Retinal pigment epithelial cell (primary cell): ENCODE measurements at regions not wholly inside any gene's neighbourhood (a gene's known extent, or its start where the extent isn't known, plus 50 kb on each side); places are given as distances from the start of the nearest gene placed in this dataset.
"Not testable (repeated sequence)": the region's sequence is repeated elsewhere in the genome, so short reads cannot be mapped to it uniquely, and the experiment has no call there.

Experiments used
- DNase-seq: peaks from one replicate; pipeline ENCODE4 v3.0.0-alpha.2; 2010; ENCODE audit warnings: low read depth
- H3K4me3 ChIP-seq: 2 replicates; pipeline ENCODE4 v1.5.1; 2011; ENCODE audit warnings: mild to moderate bottlenecking, low read length, control low read depth, moderate library complexity
- TF ChIP-seq, protein P1 (sequence below): conservative IDR thresholded peaks from 2 replicates; pipeline ENCODE4 v1.5.1; 2011; ENCODE audit warnings: low read depth, low read length, control low read depth, inconsistent platforms

- TF ChIP-seq, protein P1, sequence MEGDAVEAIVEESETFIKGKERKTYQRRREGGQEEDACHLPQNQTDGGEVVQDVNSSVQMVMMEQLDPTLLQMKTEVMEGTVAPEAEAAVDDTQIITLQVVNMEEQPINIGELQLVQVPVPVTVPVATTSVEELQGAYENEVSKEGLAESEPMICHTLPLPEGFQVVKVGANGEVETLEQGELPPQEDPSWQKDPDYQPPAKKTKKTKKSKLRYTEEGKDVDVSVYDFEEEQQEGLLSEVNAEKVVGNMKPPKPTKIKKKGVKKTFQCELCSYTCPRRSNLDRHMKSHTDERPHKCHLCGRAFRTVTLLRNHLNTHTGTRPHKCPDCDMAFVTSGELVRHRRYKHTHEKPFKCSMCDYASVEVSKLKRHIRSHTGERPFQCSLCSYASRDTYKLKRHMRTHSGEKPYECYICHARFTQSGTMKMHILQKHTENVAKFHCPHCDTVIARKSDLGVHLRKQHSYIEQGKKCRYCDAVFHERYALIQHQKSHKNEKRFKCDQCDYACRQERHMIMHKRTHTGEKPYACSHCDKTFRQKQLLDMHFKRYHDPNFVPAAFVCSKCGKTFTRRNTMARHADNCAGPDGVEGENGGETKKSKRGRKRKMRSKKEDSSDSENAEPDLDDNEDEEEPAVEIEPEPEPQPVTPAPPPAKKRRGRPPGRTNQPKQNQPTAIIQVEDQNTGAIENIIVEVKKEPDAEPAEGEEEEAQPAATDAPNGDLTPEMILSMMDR = no peak
- H3K4me3 ChIP-seq = no peak overlapping the region
- no peak for DNase-seq
These were observed 204.1 kb downstream of the MATN1 start for GRCh38 chr1:30519201-30519763.

DNA sequence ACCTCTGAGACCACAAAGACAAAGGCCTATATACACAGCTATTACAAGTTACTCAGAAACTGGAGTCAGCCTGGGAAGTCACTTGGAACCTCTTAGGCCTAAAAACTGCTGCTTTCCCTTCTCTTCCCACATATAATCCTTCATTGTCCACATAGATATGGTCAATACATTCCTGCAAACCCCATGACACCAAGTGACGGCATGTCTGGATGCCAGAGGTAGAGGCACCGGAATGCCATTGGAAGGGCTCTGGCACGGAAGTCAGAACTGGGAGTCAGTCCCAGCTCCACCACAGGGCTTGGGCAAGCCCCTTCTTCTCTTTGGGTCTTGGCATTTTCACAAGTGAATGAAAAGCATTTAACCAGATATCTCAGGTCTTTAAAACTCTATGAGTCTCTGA is 204.7 kb downstream of the MATN1 start:
- TF ChIP-seq, protein P1 = no peak
- no peak for DNase-seq
- H3K4me3 ChIP-seq = no peak overlapping the region

- no peak overlapping the region for H3K4me3 ChIP-seq
- TF ChIP-seq, protein P1 = no peak
- DNase-seq = no peak
These were observed 205.2 kb downstream of the MATN1 start for GRCh38 chr1:30518186-30518585.

GRCh38 chr1:30517666-30518065 is 205.7 kb downstream of the MATN1 start:
- H3K4me3 ChIP-seq, DNase-seq: not testable (repeated sequence)

GRCh38 chr1:30517241-30517640 is 206.1 kb downstream of the MATN1 start:
- not testable (repeated sequence) for DNase-seq

GRCh38 chr1:30516485-30516858 is 206.9 kb downstream of the MATN1 start:
- TF ChIP-seq, protein P1 = no peak
- DNase-seq = no peak

More at GRCh38 chr1:30517241-30517640, 206.1 kb downstream of the MATN1 start:
- H3K4me3 ChIP-seq = not testable (repeated sequence)

DNA sequence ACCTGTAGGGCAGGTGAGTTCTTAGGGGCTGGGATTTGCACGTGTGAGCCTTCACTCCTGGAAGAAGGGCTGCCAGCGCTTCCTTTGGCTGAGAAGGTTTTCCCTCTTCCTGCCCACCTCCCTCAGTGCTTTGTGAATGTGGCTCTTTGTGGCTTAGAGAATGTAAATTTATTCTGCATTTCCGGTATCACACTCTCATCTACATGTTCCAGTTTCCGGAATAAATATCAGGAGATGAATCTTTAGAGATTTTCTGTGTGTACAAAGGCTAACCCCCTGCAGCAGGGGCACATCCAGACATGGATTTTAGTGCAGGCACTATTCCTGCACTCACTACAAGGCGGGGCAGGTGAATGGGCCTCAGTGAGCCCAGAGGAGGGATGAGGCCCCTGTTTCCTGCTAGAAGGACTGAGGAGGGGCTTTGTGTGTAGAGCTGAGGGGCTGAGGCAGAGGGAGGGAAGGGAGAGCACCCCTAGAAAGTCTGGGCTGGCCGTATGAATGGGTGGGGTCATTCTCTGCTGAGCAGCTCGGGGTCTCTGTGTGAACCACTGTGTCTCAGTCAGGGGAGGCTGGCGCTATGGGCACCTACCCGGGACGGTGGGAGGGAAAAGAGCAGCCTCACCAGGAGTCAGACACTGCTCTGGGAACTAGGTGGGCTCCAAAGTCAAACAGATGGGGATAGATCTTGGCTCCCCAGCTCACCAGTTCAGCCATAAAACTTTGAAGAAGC is 207.5 kb downstream of the MATN1 start:
- H3K4me3 ChIP-seq = no peak overlapping the region
- TF ChIP-seq, protein P1 = no peak
- no peak for DNase-seq

More at GRCh38 chr1:30516485-30516858, 206.9 kb downstream of the MATN1 start:
- no peak overlapping the region for H3K4me3 ChIP-seq

GRCh38 chr1:30514945-30515344 is 208.4 kb downstream of the MATN1 start:
- H3K4me3 ChIP-seq = no peak overlapping the region
- no peak for DNase-seq
- TF ChIP-seq, protein P1 = no peak
